HEK293 (cell line): ENCODE measurements at regions not wholly inside any gene's neighbourhood (a gene's known extent, or its start where the extent isn't known, plus 50 kb on each side); places are given as distances from the start of the nearest gene placed in this dataset.

Experiments used
- CTCF ChIA-PET: fragments of 350-600 bp; formaldehyde crosslinking; extraction: SDS; loops from one replicate; lab custom pipeline; 2021; ENCODE audit warnings: antibody characterized with exemption; lab: Yijun Ruan, JAX
- POLR2A ChIA-PET: fragments of 300-600 bp; formaldehyde crosslinking; extraction: SDS; loops from one replicate; lab custom pipeline; 2020; ENCODE audit warnings: antibody characterized with exemption, inconsistent platforms; lab: Yijun Ruan, JAX
- H3K27ac ChIP-seq: fragments of 200-500 bp; sonication (Bioruptor generic); 2 replicates; pipeline ENCODE4 v1.5.1; 2014; ENCODE audit warnings: low read depth, low read length, control low read depth, inconsistent platforms; ENCODE audit errors: extremely low read depth
- H3K36me3 ChIP-seq, 2 experiments: fragments of 200-500 bp in 1 of 2; sonication (Bioruptor generic) in 1 of 2; 1 replicate in 1 of 2; 2 replicates in 1 of 2; pipeline ENCODE4 v1.5.1; 2014 to 2017; ENCODE audit warnings: inconsistent platforms in 2 of 2, low read length in 2 of 2; ENCODE audit not compliant: control insufficient read depth in 2 of 2, insufficient read depth in 1 of 2
- H3K4me1 ChIP-seq: fragments of 200-500 bp; sonication (Bioruptor generic); 2 replicates; pipeline ENCODE4 v1.5.1; 2014; ENCODE audit warnings: mild to moderate bottlenecking, low read length, inconsistent platforms; ENCODE audit not compliant: control insufficient read depth, insufficient read depth
- H3K4me3 ChIP-seq: 2 replicates; pipeline ENCODE4 v1.5.1; 2011; ENCODE audit warnings: low read depth, mild to moderate bottlenecking, control low read depth, low read length, moderate library complexity
- H3K9me3 ChIP-seq: fragments of 200-500 bp; sonication (Bioruptor generic); 2 replicates; pipeline ENCODE4 v1.5.1; 2014; ENCODE audit warnings: low read depth, low read length, inconsistent platforms; ENCODE audit not compliant: control insufficient read depth, insufficient read depth
- IKZF3 ChIP-seq: fragments of 450-650 bp; IDR thresholded peaks from 2 replicates; pipeline ENCODE4 v1.5.0; 2018; ENCODE audit warnings: missing biosample characterization, mild to moderate bottlenecking, missing genetic modification characterization, moderate library complexity
- OVOL3 ChIP-seq: fragments of 450-650 bp; formaldehyde crosslinking; IDR thresholded peaks from 2 replicates; pipeline ENCODE4 v1.5.1; 2016; ENCODE audit warnings: missing biosample characterization, missing genetic modification characterization
- SCRT2 ChIP-seq: fragments of 450-650 bp; formaldehyde crosslinking; IDR thresholded peaks from 2 replicates; pipeline ENCODE4 v1.5.1; 2016; ENCODE audit warnings: missing biosample characterization, missing genetic modification characterization
- TCF7L2 ChIP-seq: IDR thresholded peaks from 2 replicates; pipeline ENCODE4 v1.6.1; 2011; ENCODE audit warnings: low read depth, mild to moderate bottlenecking, inconsistent platforms, low read length, moderate library complexity, borderline replicate concordance
- ZBTB11 ChIP-seq: fragments of 450-650 bp; formaldehyde crosslinking; conservative IDR thresholded peaks from 2 replicates; pipeline ENCODE4 v1.5.1; 2016; ENCODE audit warnings: low read depth, missing biosample characterization, missing genetic modification characterization
- ZBTB20 ChIP-seq: fragments of 450-650 bp; formaldehyde crosslinking; IDR thresholded peaks from 2 replicates; pipeline ENCODE4 v1.5.1; 2016; ENCODE audit warnings: missing biosample characterization, missing genetic modification characterization
- ZBTB6 ChIP-seq: fragments of 450-650 bp; formaldehyde crosslinking; IDR thresholded peaks from 2 replicates; pipeline ENCODE4 v1.5.1; 2017; ENCODE audit warnings: missing biosample characterization, missing genetic modification characterization
- ZEB2 ChIP-seq: fragments of 450-650 bp; formaldehyde crosslinking; IDR thresholded peaks from 2 replicates; pipeline ENCODE4 v1.5.1; 2016; ENCODE audit warnings: missing biosample characterization, missing genetic modification characterization
- ZFP37 ChIP-seq: fragments of 450-650 bp; formaldehyde crosslinking; IDR thresholded peaks from 2 replicates; pipeline ENCODE4 v1.5.1; 2016; ENCODE audit warnings: missing biosample characterization, missing genetic modification characterization
- ZIC2 ChIP-seq: fragments of 450-650 bp; formaldehyde crosslinking; IDR thresholded peaks from 2 replicates; pipeline ENCODE4 v1.5.1; 2016; ENCODE audit warnings: missing biosample characterization, missing genetic modification characterization
- ZNF132 ChIP-seq: fragments of 450-650 bp; formaldehyde crosslinking; IDR thresholded peaks from 2 replicates; pipeline ENCODE4 v1.5.1; 2017; ENCODE audit warnings: missing biosample characterization, missing genetic modification characterization, borderline replicate concordance
- ZNF146 ChIP-seq: fragments of 450-650 bp; formaldehyde crosslinking; IDR thresholded peaks from 2 replicates; pipeline ENCODE4 v1.5.1; 2016; ENCODE audit warnings: missing biosample characterization, missing genetic modification characterization
- ZNF202 ChIP-seq: fragments of 450-650 bp; formaldehyde crosslinking; IDR thresholded peaks from 2 replicates; pipeline ENCODE4 v1.5.1; 2016; ENCODE audit warnings: missing biosample characterization, missing genetic modification characterization, borderline replicate concordance
- ZNF324 ChIP-seq: fragments of 450-650 bp; formaldehyde crosslinking; IDR thresholded peaks from 2 replicates; pipeline ENCODE4 v1.5.1; 2016; ENCODE audit warnings: missing biosample characterization, missing genetic modification characterization
- ZNF558 ChIP-seq: fragments of 450-650 bp; formaldehyde crosslinking; IDR thresholded peaks from 2 replicates; pipeline ENCODE4 v1.5.1; 2016; ENCODE audit warnings: missing biosample characterization, missing genetic modification characterization
- ZNF560 ChIP-seq: fragments of 450-650 bp; formaldehyde crosslinking; IDR thresholded peaks from 2 replicates; pipeline ENCODE4 v1.5.1; 2017; ENCODE audit warnings: missing biosample characterization, missing genetic modification characterization, borderline replicate concordance
- ZNF585B ChIP-seq: fragments of 450-650 bp; formaldehyde crosslinking; IDR thresholded peaks from 2 replicates; pipeline ENCODE4 v1.5.1; 2016; ENCODE audit warnings: missing biosample characterization, missing genetic modification characterization
- ZNF621 ChIP-seq: fragments of 450-650 bp; formaldehyde crosslinking; IDR thresholded peaks from 2 replicates; pipeline ENCODE4 v1.5.1; 2017; ENCODE audit warnings: missing biosample characterization, missing genetic modification characterization
- ZNF626 ChIP-seq: fragments of 450-650 bp; sonication (Bioruptor Pico); formaldehyde crosslinking; IDR thresholded peaks from 2 replicates; pipeline ENCODE4 v1.5.1; 2018; ENCODE audit warnings: missing biosample characterization, missing genetic modification characterization, inconsistent platforms
- ZNF660 ChIP-seq: fragments of 450-650 bp; IDR thresholded peaks from 2 replicates; pipeline ENCODE4 v1.5.1; 2018; ENCODE audit warnings: missing biosample characterization, mild to moderate bottlenecking, missing genetic modification characterization
- ZNF747 ChIP-seq: fragments of 450-650 bp; formaldehyde crosslinking; IDR thresholded peaks from 2 replicates; pipeline ENCODE4 v1.5.1; 2016; ENCODE audit warnings: missing biosample characterization, missing genetic modification characterization
- TF ChIP-seq, protein P1 (sequence below): fragments of 450-650 bp; formaldehyde crosslinking; IDR thresholded peaks from 2 replicates; pipeline ENCODE4 v1.5.1; 2016; ENCODE audit warnings: missing biosample characterization, missing genetic modification characterization, borderline replicate concordance

GRCh38 chrX:856566-857290 lies 226.1 kb downstream of the SHOX start (continued):
- TF ChIP-seq ZFP37 (tag by site-specific recombination) (no peak), ZBTB20 (no peak)

- Histone ChIP-seq H3K4me3 (no peak overlapping the region), H3K9me3 (no peaks in the 10 kb centered on the region)
- TF ChIP-seq ZNF132 (no peak), ZNF146 (tag by site-specific recombination) (peak; percentile 67)
- TF ChIP-seq, all 188 proteins: peak for 1
- ChIA-PET POLR2A (no interaction called here), CTCF (no interaction called here)
- Histone ChIP-seq H3K36me3 (no peaks in the 10 kb centered on the region), H3K4me1 (no peaks in the 10 kb centered on the region), H3K27ac (no peak overlapping the region)
These were observed 222.7 kb downstream of the SHOX start for GRCh38 chrX:853304-853703.

DNA sequence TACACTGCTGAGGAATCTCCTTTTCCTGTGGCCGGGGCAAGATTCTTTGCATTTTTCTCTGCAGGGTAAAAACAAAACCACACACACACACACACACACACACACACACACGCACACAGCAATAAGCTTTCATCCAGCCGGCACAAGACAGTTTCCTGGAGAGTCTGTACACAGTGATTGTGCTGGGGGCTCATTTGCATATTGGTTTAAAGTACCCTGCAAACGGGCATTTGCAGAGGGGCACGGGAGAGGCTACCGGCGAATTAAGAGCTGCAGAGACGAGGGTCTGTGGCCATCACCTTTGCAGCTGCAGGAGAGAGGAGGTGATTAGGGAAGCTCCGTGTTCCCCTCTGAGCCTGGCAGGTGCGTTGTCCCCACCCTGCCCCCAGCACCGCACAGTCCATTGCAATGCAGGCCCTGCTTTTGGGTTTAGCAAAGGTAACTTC lies 219.9 kb downstream of the SHOX start:
- Histone ChIP-seq H3K36me3 (no peaks in the 10 kb centered on the region), H3K4me3 (no peak overlapping the region), H3K9me3 (no peaks in the 10 kb centered on the region), H3K4me1 (no peaks in the 10 kb centered on the region), H3K27ac (no peak overlapping the region)
- ChIA-PET CTCF (no interaction called here), POLR2A (no interaction called here)
- TF ChIP-seq OVOL3 (tag by site-specific recombination) (no peak), TCF7L2 (peak; percentile 90)

- Histone ChIP-seq H3K27ac (no peak overlapping the region), H3K36me3 (no peaks in the 10 kb centered on the region), H3K4me1 (no peaks in the 10 kb centered on the region), H3K9me3 (no peaks in the 10 kb centered on the region), H3K4me3 (no peak overlapping the region)
- CTCF ChIA-PET: no interaction called here
- POLR2A ChIA-PET: no interaction called here
- no peak for TF ChIP-seq ZNF202
- TF ChIP-seq ZEB2 (tag by site-specific recombination): no peak
- no peak for TF ChIP-seq ZNF747 (tag by site-specific recombination)
- TF ChIP-seq SCRT2 (tag by site-specific recombination): no peak
- TF ChIP-seq ZBTB6 (tag by site-specific recombination): no peak
- no peak for TF ChIP-seq IKZF3 (tag by site-specific recombination)
- no peak for TF ChIP-seq ZBTB11 (tag by site-specific recombination)
- no peak for TF ChIP-seq ZNF324
- no peak for TF ChIP-seq ZNF626 (tag by site-specific recombination)
- TF ChIP-seq ZIC2 (tag by site-specific recombination): no peak
- TF ChIP-seq ZNF558 (tag by site-specific recombination): no peak
- no peak for TF ChIP-seq ZNF660 (tag by site-specific recombination)
- TF ChIP-seq ZNF585B (tag by site-specific recombination): no peak
- TF ChIP-seq, protein P1, sequence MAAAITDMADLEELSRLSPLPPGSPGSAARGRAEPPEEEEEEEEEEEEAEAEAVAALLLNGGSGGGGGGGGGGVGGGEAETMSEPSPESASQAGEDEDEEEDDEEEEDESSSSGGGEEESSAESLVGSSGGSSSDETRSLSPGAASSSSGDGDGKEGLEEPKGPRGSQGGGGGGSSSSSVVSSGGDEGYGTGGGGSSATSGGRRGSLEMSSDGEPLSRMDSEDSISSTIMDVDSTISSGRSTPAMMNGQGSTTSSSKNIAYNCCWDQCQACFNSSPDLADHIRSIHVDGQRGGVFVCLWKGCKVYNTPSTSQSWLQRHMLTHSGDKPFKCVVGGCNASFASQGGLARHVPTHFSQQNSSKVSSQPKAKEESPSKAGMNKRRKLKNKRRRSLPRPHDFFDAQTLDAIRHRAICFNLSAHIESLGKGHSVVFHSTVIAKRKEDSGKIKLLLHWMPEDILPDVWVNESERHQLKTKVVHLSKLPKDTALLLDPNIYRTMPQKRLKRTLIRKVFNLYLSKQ: no peak
- TF ChIP-seq ZNF560 (tag by site-specific recombination): no peak
- no peak for TF ChIP-seq ZNF621
These were observed 217.8 kb downstream of the SHOX start for GRCh38 chrX:848386-848785.
